Esophagus muscularis mucosa (tissue), 4 donors: ENCODE measurements at regions not wholly inside any gene's neighbourhood (a gene's known extent, or its start where the extent isn't known, plus 50 kb on each side); places are given as distances from the start of the nearest gene placed in this dataset.

Experiments
- DNase-seq: peaks from one replicate; pipeline ENCODE4 v3.0.0-alpha.2; 2017; ENCODE audit errors: extremely low spot score
- H3K27ac ChIP-seq, 4 donors: fragments of 200-600 bp; sonication (generic); replicated peaks in 1 of 4; 1 replicate in 3 of 4; 2 replicates in 1 of 4; pipeline ENCODE4 v1.5.1; 2016 to 2019; ENCODE audit warnings: mild to moderate bottlenecking in 1 of 4
- H3K27me3 ChIP-seq, 4 donors: fragments of 200-600 bp; sonication (generic); one replicate each; pipeline versions ENCODE4 v1.5.1 to v1.6.0; 2016 to 2019
- H3K36me3 ChIP-seq, 4 donors: fragments of 200-600 bp; sonication (generic); one replicate each; pipeline ENCODE4 v1.5.1; 2016 to 2019
- H3K4me1 ChIP-seq, 4 donors: fragments of 200-600 bp; sonication (generic); one replicate each; pipeline ENCODE4 v1.5.1; 2016 to 2019
- H3K4me3 ChIP-seq, 4 donors: fragments of 200-600 bp; sonication (generic); 1 replicate in 2 of 4; 2 replicates in 2 of 4; pipeline ENCODE4 v1.5.1; 2016 to 2019; ENCODE audit warnings: mild to moderate bottlenecking in 4 of 4, moderate library complexity in 1 of 4
- H3K9me3 ChIP-seq, 4 donors: fragments of 200-600 bp; sonication (generic); 1 replicate in 3 of 4; 2 replicates in 1 of 4; pipeline ENCODE4 v1.5.1; 2016 to 2019
- CTCF ChIP-seq, 3 experiments: fragments of 200-600 bp in 2 of 3; fragments of 450-650 bp in 1 of 3; sonication (generic) in 2 of 3; IDR thresholded peaks; one replicate each; pipeline ENCODE4 v1.5.1; 2017 to 2019; ENCODE audit warnings: antibody characterized with exemption in 3 of 3, mild to moderate bottlenecking in 2 of 3, moderate library complexity in 1 of 3
- EP300 ChIP-seq: sonication (generic); formaldehyde crosslinking; IDR thresholded peaks from one replicate; pipeline ENCODE4 v1.6.1; 2017; ENCODE audit warnings: antibody characterized with exemption
- POLR2A ChIP-seq: fragments of 450-650 bp; IDR thresholded peaks from one replicate; pipeline ENCODE4 v1.6.1; 2017; ENCODE audit warnings: antibody characterized with exemption, moderate library complexity, mild to moderate bottlenecking, low read depth
- POLR2AphosphoS5 ChIP-seq, 2 donors: sonication (generic); formaldehyde crosslinking; IDR thresholded peaks; one replicate each; pipeline ENCODE4 v1.6.1; 2017; ENCODE audit warnings: antibody characterized with exemption in 2 of 2
- WGBS: methylation state at CpG from one replicate; pipeline ENCODE4 v1.1.5; 2018; 5-methylcytosine and 5-hydroxymethylcytosine counted together
- intact Hi-C: fragments of 100-400 bp; cut with DNase I; formaldehyde crosslinking; loops from one replicate; pipeline ENCODE4 v1.15.1; 2023

- Histone ChIP-seq H3K4me3 (no peak overlapping the region), H3K27ac (no peak overlapping the region), H3K4me1 (no peaks in the 10 kb centered on the region), H3K27me3 (no peaks in the 10 kb centered on the region), H3K36me3 (no peaks in the 10 kb centered on the region), H3K9me3 (no peaks in the 10 kb centered on the region)
- 100% methylated on average over 1 of the region's 1 CpG for WGBS
- DNase-seq: no peak
- intact Hi-C loops: no loop called here
- TF ChIP-seq POLR2AphosphoS5 (IDR thresholded peaks at IDR 0.05) (no peak), POLR2A (no peak), CTCF (IDR thresholded peaks at IDR 0.05) (no peak), EP300 (no peak)
Measured at GRCh38 chr3:99145031-99145430, 243.5 kb upstream of the DCBLD2 start.

- Histone ChIP-seq H3K9me3 (no peaks in the 10 kb centered on the region), H3K36me3 (no peaks in the 10 kb centered on the region), H3K27ac (no peak overlapping the region), H3K27me3 (no peaks in the 10 kb centered on the region), H3K4me3 (no peak overlapping the region), H3K4me1 (no peaks in the 10 kb centered on the region)
- intact Hi-C loops: no loop called here
- DNase-seq: no peak
- WGBS: 52% methylated on average over 3 of the region's 3 CpGs
- TF ChIP-seq EP300 (no peak), CTCF (IDR thresholded peaks at IDR 0.05) (no peak)
Measured at GRCh38 chr3:99143493-99143892, 242.0 kb upstream of the DCBLD2 start.

- no peak for DNase-seq
- H3K27me3 ChIP-seq: no peaks in the 10 kb centered on the region
- H3K36me3 ChIP-seq: no peaks in the 10 kb centered on the region
- TF ChIP-seq EP300 (no peak), POLR2A (no peak), CTCF (IDR thresholded peaks at IDR 0.05) (no peak), POLR2AphosphoS5 (IDR thresholded peaks at IDR 0.05) (no peak)
- H3K4me3 ChIP-seq: no peak overlapping the region
- intact Hi-C loops: no loop called here
- H3K27ac ChIP-seq: no peak overlapping the region
- H3K4me1 ChIP-seq: no peaks in the 10 kb centered on the region
- no peaks in the 10 kb centered on the region for H3K9me3 ChIP-seq
Measured at GRCh38 chr3:99134986-99135385, 233.5 kb upstream of the DCBLD2 start.

GRCh38 chr3:99131876-99132275 is 230.4 kb upstream of the DCBLD2 start:
- TF ChIP-seq EP300 (no peak), POLR2AphosphoS5 (IDR thresholded peaks at IDR 0.05) (no peak), POLR2A (no peak), CTCF (IDR thresholded peaks at IDR 0.05) (no peak)
- Histone ChIP-seq H3K36me3 (no peaks in the 10 kb centered on the region), H3K27me3 (no peaks in the 10 kb centered on the region), H3K27ac (no peak overlapping the region), H3K9me3 (no peaks in the 10 kb centered on the region), H3K4me3 (no peak overlapping the region), H3K4me1 (peaks cover 0 to 17% (median 5%) of the 10 kb centered on the region in 4 donors)
- DNase-seq: no peak
- intact Hi-C loops: no loop called here

- WGBS: 46% methylated on average over 4 of the region's 4 CpGs
- Histone ChIP-seq H3K4me3 (no peak overlapping the region), H3K27me3 (no peaks in the 10 kb centered on the region), H3K4me1 (peaks cover 0 to 17% (median 5%) of the 10 kb centered on the region in 4 donors), H3K9me3 (no peaks in the 10 kb centered on the region), H3K27ac (no peak overlapping the region), H3K36me3 (no peaks in the 10 kb centered on the region)
- DNase-seq: no peak
- intact Hi-C loops: no loop called here
- no peak for TF ChIP-seq CTCF (IDR thresholded peaks at IDR 0.05)
- no peak for TF ChIP-seq POLR2AphosphoS5 (IDR thresholded peaks at IDR 0.05)
- no peak for TF ChIP-seq EP300
- no peak for TF ChIP-seq POLR2A
Measured at GRCh38 chr3:99128725-99129505, 227.4 kb upstream of the DCBLD2 start.
